AG10803 (cell line): ENCODE measurements at regions not wholly inside any gene's neighbourhood (a gene's known extent, or its start where the extent isn't known, plus 50 kb on each side); places are given as distances from the start of the nearest gene placed in this dataset.

Source experiments
- DNase-seq: peaks from one replicate; pipeline ENCODE4 v3.0.0; 2010; ENCODE audit warnings: low read depth
- H3K4me3 ChIP-seq: 2 replicates; pipeline ENCODE4 v1.5.1; 2011; ENCODE audit warnings: mild to moderate bottlenecking, low read length, control low read depth
- CTCF ChIP-seq: conservative IDR thresholded peaks from 2 replicates; pipeline ENCODE4 v1.5.1; 2011; ENCODE audit warnings: mild to moderate bottlenecking, low read length, control low read depth, inconsistent platforms

GRCh38 chr12:107390414-107390813, 295.2 kb upstream of the PWP1 start:
- no peak for TF ChIP-seq CTCF
- no peak overlapping the region for H3K4me3 ChIP-seq
- no peak for DNase-seq

- no peak for DNase-seq
- no peak for TF ChIP-seq CTCF
- no peak overlapping the region for H3K4me3 ChIP-seq
These were observed 292.4 kb upstream of the PWP1 start for GRCh38 chr12:107393043-107393717.

GRCh38 chr12:107394693-107395092, 290.9 kb upstream of the PWP1 start:
- no peak for TF ChIP-seq CTCF
- DNase-seq, result no peak
- H3K4me3 ChIP-seq, result no peak overlapping the region

GRCh38 chr12:107395817-107396216, 289.8 kb upstream of the PWP1 start:
- DNase-seq, result no peak
- no peak overlapping the region for H3K4me3 ChIP-seq
- TF ChIP-seq CTCF, result no peak

- TF ChIP-seq CTCF, result no peak
- peak; percentile 23 for DNase-seq
- H3K4me3 ChIP-seq, result no peak overlapping the region
These were observed 288.6 kb upstream of the PWP1 start for GRCh38 chr12:107396991-107397390.

GRCh38 chr12:107397890-107398500, 287.6 kb upstream of the PWP1 start:
- DNase-seq, result no peak
- H3K4me3 ChIP-seq, result no peak overlapping the region
- no peak for TF ChIP-seq CTCF

GRCh38 chr12:107399046-107399445, 286.6 kb upstream of the PWP1 start:
- no peak overlapping the region for H3K4me3 ChIP-seq
- DNase-seq, result peak; percentile 38
- no peak for TF ChIP-seq CTCF
